Bronchial epithelial cell (primary cell): ENCODE measurements at regions not wholly inside any gene's neighbourhood (a gene's known extent, or its start where the extent isn't known, plus 50 kb on each side); places are given as distances from the start of the nearest gene placed in this dataset.
A peak's percentile ranks its signal among the peaks of the same experiment; 100 is the strongest.

Source experiments
- DNase-seq: peaks from one replicate; pipeline ENCODE4 v3.0.0-alpha.2; 2010; ENCODE audit warnings: low read depth
- FAIRE-seq: peaks from 2 replicates; lab custom pipeline; 2011; peaks lifted over from hg19 to GRCh38; lab: Jason Lieb, UNC
- H3K27me3 ChIP-seq: 2 replicates; pipeline ENCODE4 v1.5.1; 2011; ENCODE audit warnings: low read length; ENCODE audit not compliant: control insufficient read depth, insufficient read depth
- H3K36me3 ChIP-seq: 2 replicates; pipeline ENCODE4 v1.5.1; 2011; ENCODE audit warnings: low read length; ENCODE audit not compliant: control insufficient read depth, insufficient read depth
- H3K4me3 ChIP-seq: 2 replicates; pipeline ENCODE4 v1.5.1; 2011; ENCODE audit warnings: mild to moderate bottlenecking, low read depth, low read length, control low read depth
- TF ChIP-seq, protein P1 (sequence below): IDR thresholded peaks from 2 replicates; pipeline ENCODE4 v1.5.1; 2011; ENCODE audit warnings: mild to moderate bottlenecking, moderate library complexity, low read length, control low read depth, inconsistent platforms; ENCODE audit not compliant: insufficient read depth, severe bottlenecking

- no peak overlapping the region for H3K4me3 ChIP-seq
- no peaks in the 10 kb centered on the region for H3K27me3 ChIP-seq
- FAIRE-seq (no peak), DNase-seq (peak; percentile 5)
- H3K36me3 ChIP-seq, result no peaks in the 10 kb centered on the region
- TF ChIP-seq, protein P1, sequence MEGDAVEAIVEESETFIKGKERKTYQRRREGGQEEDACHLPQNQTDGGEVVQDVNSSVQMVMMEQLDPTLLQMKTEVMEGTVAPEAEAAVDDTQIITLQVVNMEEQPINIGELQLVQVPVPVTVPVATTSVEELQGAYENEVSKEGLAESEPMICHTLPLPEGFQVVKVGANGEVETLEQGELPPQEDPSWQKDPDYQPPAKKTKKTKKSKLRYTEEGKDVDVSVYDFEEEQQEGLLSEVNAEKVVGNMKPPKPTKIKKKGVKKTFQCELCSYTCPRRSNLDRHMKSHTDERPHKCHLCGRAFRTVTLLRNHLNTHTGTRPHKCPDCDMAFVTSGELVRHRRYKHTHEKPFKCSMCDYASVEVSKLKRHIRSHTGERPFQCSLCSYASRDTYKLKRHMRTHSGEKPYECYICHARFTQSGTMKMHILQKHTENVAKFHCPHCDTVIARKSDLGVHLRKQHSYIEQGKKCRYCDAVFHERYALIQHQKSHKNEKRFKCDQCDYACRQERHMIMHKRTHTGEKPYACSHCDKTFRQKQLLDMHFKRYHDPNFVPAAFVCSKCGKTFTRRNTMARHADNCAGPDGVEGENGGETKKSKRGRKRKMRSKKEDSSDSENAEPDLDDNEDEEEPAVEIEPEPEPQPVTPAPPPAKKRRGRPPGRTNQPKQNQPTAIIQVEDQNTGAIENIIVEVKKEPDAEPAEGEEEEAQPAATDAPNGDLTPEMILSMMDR, result no peak
These were observed 246.7 kb downstream of the RFC3 start for GRCh38 chr13:34064456-34065205.

DNA sequence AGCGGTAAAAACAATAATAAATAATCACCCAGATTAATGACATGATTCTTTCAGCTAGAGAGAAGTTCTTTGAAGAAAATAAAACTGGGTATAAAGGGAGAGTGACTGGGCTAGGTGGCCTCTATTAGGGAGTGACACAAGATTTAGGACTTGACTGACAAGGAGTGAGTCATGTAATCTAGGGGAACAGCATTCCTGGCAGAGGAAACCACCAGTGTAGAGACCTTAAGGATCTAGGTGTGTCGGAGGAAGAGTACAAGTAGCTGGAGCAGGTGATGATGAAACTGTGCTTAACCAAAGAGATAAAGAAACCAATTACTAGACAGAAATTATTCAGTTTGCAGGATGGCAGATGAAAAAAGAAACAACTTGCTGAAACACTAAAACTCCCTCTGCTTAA, 248.0 kb downstream of the RFC3 start:
- TF ChIP-seq, protein P1, result no peak
- Histone ChIP-seq H3K27me3 (no peaks in the 10 kb centered on the region), H3K36me3 (no peaks in the 10 kb centered on the region), H3K4me3 (no peak overlapping the region)
- FAIRE-seq (no peak), DNase-seq (peak; percentile 89)

GRCh38 chr13:34066344-34066743, 248.4 kb downstream of the RFC3 start:
- H3K36me3 ChIP-seq, result no peaks in the 10 kb centered on the region
- DNase-seq (no peak), FAIRE-seq (no peak)
- H3K4me3 ChIP-seq, result no peak overlapping the region
- TF ChIP-seq, protein P1, result no peak
- no peaks in the 10 kb centered on the region for H3K27me3 ChIP-seq

- TF ChIP-seq, protein P1, result no peak
- DNase-seq (peak; percentile 78), FAIRE-seq (no peak)
- Histone ChIP-seq H3K4me3 (no peak overlapping the region), H3K27me3 (no peaks in the 10 kb centered on the region), H3K36me3 (no peaks in the 10 kb centered on the region)
These were observed 252.1 kb downstream of the RFC3 start for GRCh38 chr13:34070006-34070405.

- H3K4me3 ChIP-seq, result no peak overlapping the region
- DNase-seq (no peak), FAIRE-seq (no peak)
- TF ChIP-seq, protein P1, result no peak
- no peaks in the 10 kb centered on the region for H3K36me3 ChIP-seq
- no peaks in the 10 kb centered on the region for H3K27me3 ChIP-seq
These were observed 252.8 kb downstream of the RFC3 start for GRCh38 chr13:34070544-34071303.
